Fibroblast of lung (primary cell): ENCODE measurements at regions not wholly inside any gene's neighbourhood (a gene's known extent, or its start where the extent isn't known, plus 50 kb on each side); places are given as distances from the start of the nearest gene placed in this dataset.

Experiments used
- DNase-seq, 2 donors: peaks; one replicate each; pipeline versions ENCODE4 v3.0.0 to v3.0.0-alpha.2; 2010; ENCODE audit warnings: low read depth in 2 of 2
- H2AFZ ChIP-seq: 2 replicates; pipeline ENCODE4 v1.5.1; 2012; ENCODE audit warnings: low read length, control low read depth, inconsistent platforms
- H3K27ac ChIP-seq: 2 replicates; pipeline ENCODE4 v1.5.1; 2011; ENCODE audit warnings: low read length, control low read depth; ENCODE audit not compliant: insufficient read depth
- H3K27me3 ChIP-seq: 2 replicates; pipeline ENCODE4 v1.5.1; 2011; ENCODE audit warnings: mild to moderate bottlenecking, low read length; ENCODE audit not compliant: control insufficient read depth, insufficient read depth
- H3K36me3 ChIP-seq: 2 replicates; pipeline ENCODE4 v1.5.1; 2011; ENCODE audit warnings: low read length; ENCODE audit not compliant: control insufficient read depth, insufficient read depth
- H3K4me1 ChIP-seq: 2 replicates; pipeline ENCODE4 v1.5.1; 2011; ENCODE audit warnings: low read length; ENCODE audit not compliant: control insufficient read depth, insufficient read depth; ENCODE audit errors: extremely low read depth
- H3K4me2 ChIP-seq: 2 replicates; pipeline ENCODE4 v1.5.1; 2011; ENCODE audit warnings: low read length, control low read depth; ENCODE audit not compliant: insufficient read depth; ENCODE audit errors: extremely low read depth
- H3K4me3 ChIP-seq, 4 experiments: fragments of 200-600 bp in 1 of 4; sonication (generic) in 1 of 4; replicated peaks in 1 of 4; 2 replicates each; pipeline ENCODE4 v1.5.1; 2011 to 2016; ENCODE audit warnings: low read length in 4 of 4, low read depth in 3 of 4, mild to moderate bottlenecking in 3 of 4, control low read depth in 2 of 4, inconsistent platforms in 1 of 4, mixed read lengths in 1 of 4; ENCODE audit not compliant: insufficient read depth in 1 of 4; ENCODE audit errors: control extremely low read depth in 1 of 4
- H3K79me2 ChIP-seq: 2 replicates; pipeline ENCODE4 v1.5.1; 2012; ENCODE audit warnings: mild to moderate bottlenecking, low read length, inconsistent platforms; ENCODE audit not compliant: control insufficient read depth, insufficient read depth
- H3K9ac ChIP-seq: 2 replicates; pipeline ENCODE4 v1.5.1; 2011; ENCODE audit warnings: mild to moderate bottlenecking, low read length, control low read depth; ENCODE audit not compliant: insufficient read depth
- H3K9me3 ChIP-seq: 2 replicates; pipeline ENCODE4 v1.5.1; 2012; ENCODE audit warnings: low read depth, low read length; ENCODE audit not compliant: control insufficient read depth, insufficient read depth
- H4K20me1 ChIP-seq: 2 replicates; pipeline ENCODE4 v1.5.1; 2011; ENCODE audit warnings: low read length; ENCODE audit not compliant: control insufficient read depth, insufficient read depth; ENCODE audit errors: extremely low read depth
- EZH2 ChIP-seq: IDR thresholded peaks from 2 replicates; pipeline ENCODE4 v1.5.1; 2012; ENCODE audit warnings: low read length, control low read depth, mild to moderate bottlenecking; ENCODE audit errors: missing control alignments
- TF ChIP-seq, protein P1 (sequence below), 2 donors: IDR thresholded peaks in 1 of 2; conservative IDR thresholded peaks in 1 of 2; 1 replicate in 1 of 2; 2 replicates in 1 of 2; pipeline ENCODE4 v1.5.1; 2011 to 2012; ENCODE audit warnings: low read length in 2 of 2, control low read depth in 1 of 2, inconsistent platforms in 1 of 2, low read depth in 1 of 2, mild to moderate bottlenecking in 1 of 2

DNA sequence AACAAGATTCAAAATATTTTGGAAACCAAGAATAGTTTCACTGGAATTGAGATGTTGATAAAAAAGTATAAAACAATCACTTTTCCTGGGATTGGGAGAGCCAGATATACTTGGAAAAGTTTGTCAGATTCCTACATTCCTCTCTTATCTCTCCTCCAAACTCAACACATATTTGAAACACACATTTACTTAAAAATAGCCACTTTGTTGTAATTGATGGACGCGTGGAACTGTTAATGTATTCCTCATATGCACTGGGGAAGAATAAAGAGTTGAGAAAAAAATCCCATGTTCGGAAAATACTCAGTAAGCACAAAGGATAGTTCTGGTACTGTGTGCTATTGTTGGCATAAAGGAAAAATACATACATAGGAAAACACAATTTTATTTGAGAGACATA is 195.6 kb upstream of the FLRT2 start:
- H3K27ac ChIP-seq = no peak overlapping the region
- no peaks in the 10 kb centered on the region for H3K27me3 ChIP-seq
- no peaks in the 10 kb centered on the region for H4K20me1 ChIP-seq
- H3K9ac ChIP-seq = no peak overlapping the region
- no peaks in the 10 kb centered on the region for H3K9me3 ChIP-seq
- no peak for TF ChIP-seq EZH2
- TF ChIP-seq, protein P1, sequence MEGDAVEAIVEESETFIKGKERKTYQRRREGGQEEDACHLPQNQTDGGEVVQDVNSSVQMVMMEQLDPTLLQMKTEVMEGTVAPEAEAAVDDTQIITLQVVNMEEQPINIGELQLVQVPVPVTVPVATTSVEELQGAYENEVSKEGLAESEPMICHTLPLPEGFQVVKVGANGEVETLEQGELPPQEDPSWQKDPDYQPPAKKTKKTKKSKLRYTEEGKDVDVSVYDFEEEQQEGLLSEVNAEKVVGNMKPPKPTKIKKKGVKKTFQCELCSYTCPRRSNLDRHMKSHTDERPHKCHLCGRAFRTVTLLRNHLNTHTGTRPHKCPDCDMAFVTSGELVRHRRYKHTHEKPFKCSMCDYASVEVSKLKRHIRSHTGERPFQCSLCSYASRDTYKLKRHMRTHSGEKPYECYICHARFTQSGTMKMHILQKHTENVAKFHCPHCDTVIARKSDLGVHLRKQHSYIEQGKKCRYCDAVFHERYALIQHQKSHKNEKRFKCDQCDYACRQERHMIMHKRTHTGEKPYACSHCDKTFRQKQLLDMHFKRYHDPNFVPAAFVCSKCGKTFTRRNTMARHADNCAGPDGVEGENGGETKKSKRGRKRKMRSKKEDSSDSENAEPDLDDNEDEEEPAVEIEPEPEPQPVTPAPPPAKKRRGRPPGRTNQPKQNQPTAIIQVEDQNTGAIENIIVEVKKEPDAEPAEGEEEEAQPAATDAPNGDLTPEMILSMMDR (conservative IDR thresholded peaks at IDR 0.05 in 1 of 2, IDR thresholded peaks at IDR 0.05 in 1 of 2; ENCODE audit: low read depth in 1 of 2, low read length in 2 of 2) = no peak
- H3K4me3 ChIP-seq = no peak overlapping the region
- no peak overlapping the region for H2AFZ ChIP-seq
- H3K4me1 ChIP-seq = no peaks in the 10 kb centered on the region
- H3K79me2 ChIP-seq = no peaks in the 10 kb centered on the region
- H3K4me2 ChIP-seq = no peak overlapping the region
- peak in 1 of 2 donors; percentile 59 for DNase-seq
- no peaks in the 10 kb centered on the region for H3K36me3 ChIP-seq

DNA sequence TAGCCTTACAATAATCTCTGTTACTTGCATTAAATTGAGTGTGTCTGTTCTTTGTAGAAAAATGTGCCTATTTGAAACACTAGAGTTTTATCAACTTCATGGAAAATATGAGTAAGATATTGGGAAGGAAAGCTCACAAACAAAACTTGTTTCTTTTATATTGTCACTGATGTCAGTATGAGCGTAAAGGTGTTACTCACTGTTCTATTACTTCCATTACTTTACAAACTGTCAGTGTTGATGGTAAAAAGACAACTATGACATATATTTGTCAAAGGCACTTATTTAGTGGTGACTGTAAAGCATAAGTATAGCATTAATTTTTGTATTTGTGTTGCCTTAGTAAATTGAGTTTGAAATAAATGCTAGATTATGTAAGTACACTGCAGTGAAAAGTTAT is 193.7 kb upstream of the FLRT2 start:
- no peak overlapping the region for H3K27ac ChIP-seq
- no peaks in the 10 kb centered on the region for H3K4me1 ChIP-seq
- H3K36me3 ChIP-seq = no peaks in the 10 kb centered on the region
- no peak overlapping the region for H3K9ac ChIP-seq
- no peaks in the 10 kb centered on the region for H3K79me2 ChIP-seq
- no peak overlapping the region for H3K4me3 ChIP-seq
- no peaks in the 10 kb centered on the region for H3K27me3 ChIP-seq
- no peak for TF ChIP-seq EZH2
- TF ChIP-seq, protein P1 (conservative IDR thresholded peaks at IDR 0.05 in 1 of 2, IDR thresholded peaks at IDR 0.05 in 1 of 2; ENCODE audit: low read depth in 1 of 2, low read length in 2 of 2) = no peak
- no peaks in the 10 kb centered on the region for H3K9me3 ChIP-seq
- no peak overlapping the region for H2AFZ ChIP-seq
- no peak overlapping the region for H3K4me2 ChIP-seq
- DNase-seq = no peak
- H4K20me1 ChIP-seq = no peaks in the 10 kb centered on the region

DNA sequence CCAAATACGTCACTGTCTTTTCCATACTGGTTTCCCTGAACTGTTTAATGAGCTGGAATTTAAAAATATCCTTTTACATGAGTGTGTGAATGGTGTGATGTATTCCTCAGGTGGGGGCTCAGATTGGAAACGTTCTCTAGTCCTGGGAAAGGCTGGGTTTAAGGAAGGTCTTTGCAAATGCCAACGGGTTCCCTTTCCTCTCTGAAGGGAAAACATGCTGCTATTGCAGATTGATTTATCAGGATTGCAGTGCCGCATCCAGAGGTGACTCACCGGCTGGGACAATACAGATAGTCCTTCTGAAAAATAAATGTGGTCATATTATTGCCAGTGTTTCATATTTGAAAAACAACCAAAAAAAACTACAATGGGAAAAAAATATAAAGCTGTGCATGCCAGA is 193.1 kb upstream of the FLRT2 start:
- no peaks in the 10 kb centered on the region for H3K4me1 ChIP-seq
- no peak overlapping the region for H3K4me2 ChIP-seq
- TF ChIP-seq, protein P1 (conservative IDR thresholded peaks at IDR 0.05 in 1 of 2, IDR thresholded peaks at IDR 0.05 in 1 of 2; ENCODE audit: low read depth in 1 of 2, low read length in 2 of 2) = no peak
- TF ChIP-seq EZH2 = no peak
- no peaks in the 10 kb centered on the region for H3K9me3 ChIP-seq
- H2AFZ ChIP-seq = no peak overlapping the region
- H3K79me2 ChIP-seq = no peaks in the 10 kb centered on the region
- H3K27ac ChIP-seq = no peak overlapping the region
- H3K4me3 ChIP-seq = no peak overlapping the region
- no peak overlapping the region for H3K9ac ChIP-seq
- no peaks in the 10 kb centered on the region for H3K27me3 ChIP-seq
- no peaks in the 10 kb centered on the region for H4K20me1 ChIP-seq
- H3K36me3 ChIP-seq = no peaks in the 10 kb centered on the region
- peak in 1 of 2 donors; percentile 15 for DNase-seq
